ENCODE measurements at regions not wholly inside any gene's neighbourhood (a gene's known extent, or its start where the extent isn't known, plus 50 kb on each side); places are given as distances from the start of the nearest gene placed in this dataset.

- TF ChIP-seq, protein P1, sequence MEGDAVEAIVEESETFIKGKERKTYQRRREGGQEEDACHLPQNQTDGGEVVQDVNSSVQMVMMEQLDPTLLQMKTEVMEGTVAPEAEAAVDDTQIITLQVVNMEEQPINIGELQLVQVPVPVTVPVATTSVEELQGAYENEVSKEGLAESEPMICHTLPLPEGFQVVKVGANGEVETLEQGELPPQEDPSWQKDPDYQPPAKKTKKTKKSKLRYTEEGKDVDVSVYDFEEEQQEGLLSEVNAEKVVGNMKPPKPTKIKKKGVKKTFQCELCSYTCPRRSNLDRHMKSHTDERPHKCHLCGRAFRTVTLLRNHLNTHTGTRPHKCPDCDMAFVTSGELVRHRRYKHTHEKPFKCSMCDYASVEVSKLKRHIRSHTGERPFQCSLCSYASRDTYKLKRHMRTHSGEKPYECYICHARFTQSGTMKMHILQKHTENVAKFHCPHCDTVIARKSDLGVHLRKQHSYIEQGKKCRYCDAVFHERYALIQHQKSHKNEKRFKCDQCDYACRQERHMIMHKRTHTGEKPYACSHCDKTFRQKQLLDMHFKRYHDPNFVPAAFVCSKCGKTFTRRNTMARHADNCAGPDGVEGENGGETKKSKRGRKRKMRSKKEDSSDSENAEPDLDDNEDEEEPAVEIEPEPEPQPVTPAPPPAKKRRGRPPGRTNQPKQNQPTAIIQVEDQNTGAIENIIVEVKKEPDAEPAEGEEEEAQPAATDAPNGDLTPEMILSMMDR (IDR thresholded peaks at IDR 0.05) = no peak
- no peak for TF ChIP-seq PHF8 (IDR thresholded peaks at IDR 0.05; ENCODE audit: borderline replicate concordance, low read depth)
- TF ChIP-seq POLR2A (IDR thresholded peaks at IDR 0.05; ENCODE audit: low read length) = no peak
- TF ChIP-seq CBX2 (IDR thresholded peaks at IDR 0.05; ENCODE audit: borderline replicate concordance, low read depth) = no peak
- no peak for TF ChIP-seq RFX5 (IDR thresholded peaks at IDR 0.05)
- no peak for TF ChIP-seq CHD2 (IDR thresholded peaks at IDR 0.05; ENCODE audit: low read length, partially characterized antibody)
- TF ChIP-seq ZSCAN20 (CRISPR knock-in tag; IDR thresholded peaks at IDR 0.05) = no peak
Measured at GRCh38 chr7:124255041-124255655, 222.3 kb upstream of the TMEM229A start.

Data from A549 (cell line).